GM12878 (cell line): ENCODE measurements at regions not wholly inside any gene's neighbourhood (a gene's known extent, or its start where the extent isn't known, plus 50 kb on each side); places are given as distances from the start of the nearest gene placed in this dataset.

ENCODE experiments used
- ATAC-seq: fragments of 200-7000 bp; cut with Tn5 transposase; 3 replicates; pipeline ENCODE4 v1.9.1; 2020; ENCODE audit warnings: mild to moderate bottlenecking, moderate library complexity
- BruUV-seq: library from RNA; stranded (reverse); fragments of 400-500 nt; replicated peaks from 2 replicates; lab custom pipeline; 2021; lab: Mats Ljungman, UMichigan
- CTCF ChIA-PET: fragments of 300-600 bp; sonication (Branson Sonifier 250); formaldehyde crosslinking; extraction: SDS; loops from one replicate; lab custom pipeline; 2021; ENCODE audit warnings: inconsistent platforms; lab: Yijun Ruan, JAX
- POLR2A ChIA-PET: fragments of 350-600 bp; formaldehyde crosslinking; extraction: SDS; loops from one replicate; lab custom pipeline; 2021; ENCODE audit warnings: inconsistent platforms; lab: Charles Lee
- RAD21 ChIA-PET: fragments of 300-600 bp; sonication (Branson Sonifier 250); formaldehyde crosslinking; loops from one replicate; lab custom pipeline; 2023; ENCODE audit warnings: antibody characterized with exemption; ENCODE audit not compliant: unreplicated experiment; lab: Charles Lee
- SMC1A ChIA-PET: fragments of 300-600 bp; sonication (Branson Sonifier 250); formaldehyde crosslinking; loops from one replicate; lab custom pipeline; 2023; ENCODE audit not compliant: unreplicated experiment, uncharacterized antibody; lab: Charles Lee
- DNase-seq: peaks from one replicate; pipeline ENCODE4 v3.0.0-alpha.2; 2011; ENCODE audit warnings: low read depth, low spot score
- FAIRE-seq: peaks from 3 replicates; lab custom pipeline; 2011; peaks lifted over from hg19 to GRCh38; lab: Jason Lieb, UNC
- H2AFZ ChIP-seq: 2 replicates; pipeline ENCODE4 v1.6.0; 2011; ENCODE audit warnings: low read depth, low read length, control low read depth; ENCODE audit not compliant: control insufficient read depth
- H3K27ac ChIP-seq: 2 replicates; pipeline ENCODE4 v1.5.1; 2011; ENCODE audit warnings: control low read depth; ENCODE audit not compliant: control insufficient read depth, insufficient read depth
- H3K27me3 ChIP-seq, 2 experiments: replicated peaks in 1 of 2; 2 replicates each; pipeline versions ENCODE4 v1.6.0 to v1.6.1; 2011; ENCODE audit warnings: low read length in 1 of 2; ENCODE audit not compliant: control insufficient read depth in 2 of 2, insufficient read depth in 2 of 2
- H3K36me3 ChIP-seq, 2 experiments: 2 replicates each; pipeline ENCODE4 v1.5.1; 2011; ENCODE audit warnings: low read length in 1 of 2; ENCODE audit not compliant: control insufficient read depth in 2 of 2, insufficient read depth in 2 of 2
- H3K4me1 ChIP-seq: 2 replicates; pipeline ENCODE4 v1.6.1; 2011; ENCODE audit warnings: mild to moderate bottlenecking, low read length, moderate library complexity, mixed read lengths; ENCODE audit not compliant: control insufficient read depth, insufficient read depth
- H3K4me2 ChIP-seq: 2 replicates; pipeline ENCODE4 v1.6.0; 2011; ENCODE audit warnings: control low read depth; ENCODE audit not compliant: control insufficient read depth, insufficient read depth
- H3K4me3 ChIP-seq: fragments of 200-600 bp; sonication (generic); 2 replicates; pipeline ENCODE4 v1.5.1; 2016
- H3K79me2 ChIP-seq: 2 replicates; pipeline ENCODE4 v1.6.0; 2011; ENCODE audit warnings: low read length; ENCODE audit not compliant: control insufficient read depth, insufficient read depth
- H3K9ac ChIP-seq: 2 replicates; pipeline ENCODE4 v1.8.0; 2011; ENCODE audit warnings: low read length, control low read depth, mixed read lengths; ENCODE audit not compliant: control insufficient read depth, insufficient read depth
- H3K9me3 ChIP-seq: replicated peaks from 3 replicates; pipeline ENCODE4 v1.5.1; 2011; ENCODE audit warnings: mild to moderate bottlenecking, low read length; ENCODE audit not compliant: control insufficient read depth, insufficient read depth
- H4K20me1 ChIP-seq: 2 replicates; pipeline ENCODE4 v1.6.0; 2011; ENCODE audit not compliant: control insufficient read depth, insufficient read depth
- CBX3 ChIP-seq: fragments of 200-600 bp; sonication (generic); IDR thresholded peaks from 2 replicates; pipeline ENCODE4 v1.6.1; 2016; ENCODE audit warnings: low read depth, borderline replicate concordance
- DPF2 ChIP-seq: fragments of 450-650 bp; IDR thresholded peaks from 2 replicates; pipeline ENCODE4 v1.6.1; 2017; ENCODE audit warnings: mild to moderate bottlenecking
- E2F4 ChIP-seq: IDR thresholded peaks from 2 replicates; pipeline ENCODE4 v1.6.1; 2012; ENCODE audit warnings: low read depth, low read length, improper control_type of control experiment
- FOS ChIP-seq: IDR thresholded peaks from 3 replicates; pipeline ENCODE4 v1.6.1; 2011; ENCODE audit warnings: borderline replicate concordance; ENCODE audit not compliant: insufficient read length; ENCODE audit errors: extremely low read depth
- HDAC6 ChIP-seq: fragments of 200-600 bp; sonication (generic); IDR thresholded peaks from one replicate; pipeline ENCODE4 v1.8.0; 2017; ENCODE audit warnings: antibody characterized with exemption; ENCODE audit not compliant: unreplicated experiment
- LARP7 ChIP-seq: fragments of 450-650 bp; IDR thresholded peaks from 2 replicates; pipeline ENCODE4 v1.6.1; 2017; ENCODE audit warnings: mild to moderate bottlenecking
- POLR2AphosphoS5 ChIP-seq: IDR thresholded peaks from 2 replicates; pipeline ENCODE4 v1.6.1; 2011; ENCODE audit warnings: mild to moderate bottlenecking, low read length, inconsistent platforms
- PRDM15 ChIP-seq: fragments of 450-650 bp; formaldehyde crosslinking; IDR thresholded peaks from 2 replicates; pipeline ENCODE4 v1.4.0; 2020; ENCODE audit warnings: mild to moderate bottlenecking, moderate library complexity
- RAD21 ChIP-seq: IDR thresholded peaks from 2 replicates; pipeline ENCODE4 v1.6.1; 2011; ENCODE audit warnings: mild to moderate bottlenecking, low read depth, low read length, moderate library complexity; ENCODE audit not compliant: insufficient read depth
- SRF ChIP-seq, 2 experiments: IDR thresholded peaks; 2 replicates each; pipeline ENCODE4 v1.6.1; 2011; ENCODE audit warnings: low read depth in 2 of 2, low read length in 2 of 2, mild to moderate bottlenecking in 1 of 2, moderate library complexity in 1 of 2
- TARDBP ChIP-seq: IDR thresholded peaks from 2 replicates; pipeline ENCODE4 v1.6.1; 2016; ENCODE audit warnings: borderline replicate concordance
- USF1 ChIP-seq: IDR thresholded peaks from 2 replicates; pipeline ENCODE4 v1.6.1; 2011; ENCODE audit warnings: borderline replicate concordance, low read depth, mild to moderate bottlenecking, moderate library complexity, mixed read lengths, low read length; ENCODE audit not compliant: insufficient read depth; ENCODE audit errors: extremely low read length
- ZNF274 ChIP-seq: IDR thresholded peaks from one replicate; pipeline ENCODE4 v1.8.0; 2011; ENCODE audit not compliant: insufficient read length, insufficient read depth
- ZNF384 ChIP-seq: IDR thresholded peaks from 2 replicates; pipeline ENCODE4 v1.6.1; 2012; ENCODE audit warnings: low read depth, mild to moderate bottlenecking, low read length, improper control_type of control experiment, borderline replicate concordance
- WGBS: methylation state at CpG from one replicate; pipeline ENCODE4 v1.1.6; 2016; ENCODE audit warnings: low lambda C conversion rate; ENCODE audit not compliant: insufficient replicate concordance, insufficient coverage; ENCODE audit errors: missing lambda C conversion rate; 5-methylcytosine and 5-hydroxymethylcytosine counted together
- in situ Hi-C: fragments of 300-500 bp; cut with MboI; formaldehyde crosslinking; loops from 9 replicates; pipeline ENCODE4 v1.14.3; 2018; ENCODE audit warnings: mixed read lengths
- intact Hi-C: fragments of 100-400 bp; cut with micrococcal nuclease; formaldehyde crosslinking; loops from one replicate; pipeline ENCODE4 v1.14.2; 2022; ENCODE audit not compliant: unreplicated experiment

GRCh38 chr5:39515881-39516280 is 91.1 kb upstream of the DAB2 start:
- in situ Hi-C loops = no loop called here
- Histone ChIP-seq H3K4me1 (no peaks in the 10 kb centered on the region), H3K79me2 (no peaks in the 10 kb centered on the region), H3K9me3 (no peaks in the 10 kb centered on the region), H3K36me3 (no peaks in the 10 kb centered on the region), H4K20me1 (no peaks in the 10 kb centered on the region), H3K4me3 (no peak overlapping the region), H2AFZ (no peak overlapping the region), H3K27me3 (no peaks in the 10 kb centered on the region), H3K9ac (no peak overlapping the region), H3K4me2 (no peak overlapping the region), H3K27ac (no peak overlapping the region)
- SMC1A ChIA-PET = no interaction called here
- ATAC-seq (no peak), FAIRE-seq (no peak), DNase-seq (no peak)
- TF ChIP-seq DPF2 = no peak
- TF ChIP-seq SRF (IDR thresholded peaks at IDR 0.05; ENCODE audit: low read depth in 2 of 2, low read length in 2 of 2) = no peak
- no peak for TF ChIP-seq CBX3
- TF ChIP-seq LARP7 = no peak
- CTCF ChIA-PET = no interaction called here
- intact Hi-C loops = no loop called here
- no TSS peak for BruUV-seq
- RAD21 ChIA-PET = no interaction called here
- POLR2A ChIA-PET = no interaction called here
- WGBS = 8% methylated on average over 4 of the region's 4 CpGs

- no TSS peak for BruUV-seq
- ATAC-seq = no peak
- POLR2A ChIA-PET = no interaction called here
- intact Hi-C loops (no loop called here), in situ Hi-C loops (no loop called here)
- SMC1A ChIA-PET = no interaction called here
- DNase-seq = no peak
- Histone ChIP-seq H3K27me3 (no peaks in the 10 kb centered on the region), H3K4me3 (no peak overlapping the region), H3K9me3 (no peaks in the 10 kb centered on the region), H4K20me1 (no peaks in the 10 kb centered on the region), H3K4me2 (no peak overlapping the region), H3K9ac (no peak overlapping the region), H2AFZ (no peak overlapping the region), H3K79me2 (no peaks in the 10 kb centered on the region), H3K4me1 (no peaks in the 10 kb centered on the region), H3K36me3 (no peaks in the 10 kb centered on the region), H3K27ac (no peak overlapping the region)
- no peak for FAIRE-seq
- 22% methylated on average over 1 of the region's 1 CpG for WGBS
- RAD21 ChIA-PET = no interaction called here
- CTCF ChIA-PET = no interaction called here
- no peak for TF ChIP-seq PRDM15 (CRISPR knock-in tag)
- TF ChIP-seq USF1 = no peak
- no peak for TF ChIP-seq ZNF384
- TF ChIP-seq FOS = no peak
- TF ChIP-seq HDAC6 = no peak
- TF ChIP-seq RAD21 = no peak
- TF ChIP-seq ZNF274 = no peak
- no peak for TF ChIP-seq E2F4
- TF ChIP-seq TARDBP = no peak
- TF ChIP-seq POLR2AphosphoS5 = no peak
Measured at GRCh38 chr5:39513236-39513635, 88.5 kb upstream of the DAB2 start.
